AG09309 (cell line): ENCODE measurements at regions not wholly inside any gene's neighbourhood (a gene's known extent, or its start where the extent isn't known, plus 50 kb on each side); places are given as distances from the start of the nearest gene placed in this dataset.
"Not testable (repeated sequence)": the region's sequence is repeated elsewhere in the genome, so short reads cannot be mapped to it uniquely, and the experiment has no call there.

Source experiments
- DNase-seq: peaks from one replicate; pipeline ENCODE4 v3.0.0-alpha.2; 2010; ENCODE audit warnings: low read depth
- H3K4me3 ChIP-seq: 2 replicates; pipeline ENCODE4 v1.5.1; 2011; ENCODE audit warnings: mild to moderate bottlenecking, low read depth, low read length, moderate library complexity; ENCODE audit not compliant: control insufficient read depth
- TF ChIP-seq, protein P1 (sequence below): IDR thresholded peaks from 2 replicates; pipeline ENCODE4 v1.5.1; 2011; ENCODE audit warnings: mild to moderate bottlenecking, low read depth, low read length, inconsistent platforms; ENCODE audit not compliant: insufficient read depth, control insufficient read depth; ENCODE audit errors: missing control alignments

- TF ChIP-seq, protein P1, sequence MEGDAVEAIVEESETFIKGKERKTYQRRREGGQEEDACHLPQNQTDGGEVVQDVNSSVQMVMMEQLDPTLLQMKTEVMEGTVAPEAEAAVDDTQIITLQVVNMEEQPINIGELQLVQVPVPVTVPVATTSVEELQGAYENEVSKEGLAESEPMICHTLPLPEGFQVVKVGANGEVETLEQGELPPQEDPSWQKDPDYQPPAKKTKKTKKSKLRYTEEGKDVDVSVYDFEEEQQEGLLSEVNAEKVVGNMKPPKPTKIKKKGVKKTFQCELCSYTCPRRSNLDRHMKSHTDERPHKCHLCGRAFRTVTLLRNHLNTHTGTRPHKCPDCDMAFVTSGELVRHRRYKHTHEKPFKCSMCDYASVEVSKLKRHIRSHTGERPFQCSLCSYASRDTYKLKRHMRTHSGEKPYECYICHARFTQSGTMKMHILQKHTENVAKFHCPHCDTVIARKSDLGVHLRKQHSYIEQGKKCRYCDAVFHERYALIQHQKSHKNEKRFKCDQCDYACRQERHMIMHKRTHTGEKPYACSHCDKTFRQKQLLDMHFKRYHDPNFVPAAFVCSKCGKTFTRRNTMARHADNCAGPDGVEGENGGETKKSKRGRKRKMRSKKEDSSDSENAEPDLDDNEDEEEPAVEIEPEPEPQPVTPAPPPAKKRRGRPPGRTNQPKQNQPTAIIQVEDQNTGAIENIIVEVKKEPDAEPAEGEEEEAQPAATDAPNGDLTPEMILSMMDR = no peak
- H3K4me3 ChIP-seq = no peak overlapping the region
- no peak for DNase-seq
These were observed 202.7 kb downstream of the CRLF2 start for GRCh38 chrX:1009771-1010170.

- H3K4me3 ChIP-seq = no peak overlapping the region
- no peak for DNase-seq
- TF ChIP-seq, protein P1 = no peak
These were observed 206.2 kb downstream of the CRLF2 start for GRCh38 chrX:1006156-1006730.

GRCh38 chrX:1002611-1003010 is 209.8 kb downstream of the CRLF2 start:
- H3K4me3 ChIP-seq = no peak overlapping the region
- no peak for DNase-seq
- TF ChIP-seq, protein P1 = no peak

DNA sequence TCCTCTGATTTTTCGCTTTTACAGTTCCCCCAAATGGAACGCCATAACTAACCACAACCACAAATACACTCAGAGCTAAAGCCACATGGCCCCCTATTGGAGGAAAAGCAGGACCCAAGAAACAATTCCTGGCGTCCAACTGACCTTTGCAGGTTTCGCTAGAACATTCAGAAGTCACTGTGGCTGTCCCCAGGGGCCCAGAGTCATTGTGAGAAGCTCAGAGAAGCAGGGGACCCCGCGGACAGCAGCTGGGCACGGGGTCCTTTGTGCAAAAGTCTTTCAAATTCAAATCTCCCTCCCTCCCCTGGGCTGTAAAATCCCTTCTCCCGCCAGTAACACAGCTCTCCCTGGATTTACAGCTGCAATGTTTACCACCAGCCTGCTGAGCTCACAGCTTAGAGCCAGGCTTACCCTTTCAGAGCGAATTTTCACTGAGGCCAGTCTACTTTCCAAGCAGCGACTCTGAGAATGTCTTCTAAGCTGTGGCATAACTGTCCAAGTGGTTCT is 214.8 kb downstream of the CRLF2 start:
- DNase-seq = no peak
- no peak overlapping the region for H3K4me3 ChIP-seq
- TF ChIP-seq, protein P1 = no peak

DNA sequence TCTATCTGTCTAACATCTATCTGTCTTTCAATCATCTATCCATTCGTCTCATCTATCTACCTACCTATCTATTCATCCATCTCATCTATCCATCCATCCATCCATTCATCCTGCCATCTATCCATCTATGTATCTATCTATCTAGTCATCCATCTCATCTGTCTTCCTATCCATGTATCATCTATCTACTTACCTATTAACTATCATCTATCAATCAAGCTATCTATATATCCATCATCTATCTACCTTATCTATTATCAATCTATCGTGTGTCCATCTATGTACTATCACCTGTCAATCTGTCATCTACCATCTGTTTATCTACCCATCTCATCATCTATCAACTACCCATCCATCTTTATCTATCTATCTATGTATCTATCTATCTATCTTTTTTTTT is 217.7 kb downstream of the CRLF2 start:
- TF ChIP-seq, protein P1 = no peak
- DNase-seq = no peak
- H3K4me3 ChIP-seq = no peak overlapping the region

DNA sequence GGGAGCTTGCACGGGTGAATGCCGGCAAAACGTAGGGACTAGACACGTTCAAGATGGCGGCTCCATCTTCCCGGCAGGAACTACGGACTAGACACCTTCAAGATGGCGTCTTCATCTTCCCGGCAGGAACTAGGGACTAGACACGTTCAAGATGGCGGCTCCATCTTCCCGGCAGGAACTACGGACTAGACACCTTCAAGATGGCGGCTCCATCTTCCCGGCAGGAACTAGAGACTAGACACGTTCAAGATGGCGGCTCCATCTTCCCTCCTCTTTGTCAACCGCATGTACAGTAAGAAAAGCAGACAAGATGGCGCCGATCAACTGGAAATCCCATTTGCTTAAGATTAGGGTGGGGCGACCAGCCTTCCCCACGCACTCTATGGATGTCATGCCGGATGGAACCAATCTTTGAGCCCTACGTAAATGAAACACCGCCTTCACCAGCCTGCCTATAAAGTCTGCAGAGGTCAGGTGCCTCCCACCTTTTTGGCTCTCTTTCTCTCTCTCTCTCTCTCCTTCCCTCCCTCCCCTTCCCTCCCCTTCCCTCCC is 222.4 kb downstream of the CRLF2 start:
- TF ChIP-seq, protein P1 = no peak
- peak; percentile 75 for DNase-seq
- H3K4me3 ChIP-seq = no peak overlapping the region; the same call in none of the 2 replicates

DNA sequence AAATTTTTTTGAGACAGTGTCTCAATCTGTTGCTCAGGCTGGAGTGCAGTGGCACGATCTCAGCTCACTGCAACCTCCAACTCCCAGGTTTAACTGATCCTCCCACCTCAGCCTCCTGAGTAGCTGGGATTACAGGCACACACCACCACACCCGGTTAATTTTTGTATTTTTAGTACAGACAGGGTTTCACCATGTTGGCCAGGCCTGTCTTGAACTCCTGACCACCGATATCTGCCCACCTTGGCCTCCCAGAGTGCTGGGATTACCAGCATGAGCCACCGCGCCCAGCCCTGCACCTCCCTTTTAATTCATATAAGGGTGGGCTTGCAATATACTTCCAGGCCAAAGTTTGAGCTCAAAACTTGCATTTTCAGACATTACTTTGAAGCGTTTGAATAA is 223.9 kb downstream of the CRLF2 start:
- H3K4me3 ChIP-seq, DNase-seq: not testable (repeated sequence)
